ENCODE measurements at regions not wholly inside any gene's neighbourhood (a gene's known extent, or its start where the extent isn't known, plus 50 kb on each side); places are given as distances from the start of the nearest gene placed in this dataset.

GRCh38 chr1:38536089-38536488, 323.5 kb downstream of the RRAGC start:
- DNase-seq: no peak

DNA sequence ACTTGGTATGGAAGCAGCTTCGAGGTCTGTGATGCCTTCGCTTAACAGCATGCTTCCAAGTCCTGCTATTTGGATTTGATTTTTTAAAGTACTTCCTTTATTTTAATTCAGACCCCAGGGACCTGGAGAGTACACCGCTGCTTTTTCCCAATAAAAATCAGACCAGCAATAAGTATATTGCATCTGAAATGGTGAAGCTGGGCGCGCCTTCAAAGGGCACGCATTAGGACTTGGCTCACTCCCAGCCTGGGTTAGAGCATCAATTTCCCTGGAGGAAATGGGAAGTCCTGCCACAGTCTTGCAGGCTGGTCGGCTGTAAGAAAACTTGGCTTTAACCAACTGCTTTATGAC, 325.1 kb downstream of the RRAGC start:
- DNase-seq: no peak

GRCh38 chr1:38533772-38534472, 325.6 kb downstream of the RRAGC start:
- DNase-seq: no peak

- DNase-seq: no peak
These were observed 328.6 kb downstream of the RRAGC start for GRCh38 chr1:38530957-38531356.

GRCh38 chr1:38529946-38530345, 329.6 kb downstream of the RRAGC start:
- DNase-seq: no peak

DNA sequence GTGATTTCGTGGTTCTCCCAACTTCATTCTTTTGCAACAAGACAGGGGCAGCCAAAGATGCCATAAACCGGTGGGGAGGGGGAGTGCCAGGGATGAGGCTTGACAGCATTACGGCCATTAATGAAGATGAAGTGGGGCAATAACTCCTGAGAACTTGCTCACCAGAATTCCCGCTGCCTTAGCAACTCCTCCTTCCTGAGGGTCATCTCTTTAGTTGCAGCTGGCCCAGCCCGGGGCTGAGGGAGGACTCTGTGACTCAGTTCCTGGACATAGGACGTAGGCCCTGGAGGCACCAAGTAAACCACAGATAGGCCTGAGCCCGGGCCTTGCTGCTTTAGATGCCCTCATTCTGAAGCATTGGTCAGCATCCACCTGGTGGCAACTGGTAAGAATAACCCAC, 330.2 kb downstream of the RRAGC start:
- no peak for DNase-seq

DNA sequence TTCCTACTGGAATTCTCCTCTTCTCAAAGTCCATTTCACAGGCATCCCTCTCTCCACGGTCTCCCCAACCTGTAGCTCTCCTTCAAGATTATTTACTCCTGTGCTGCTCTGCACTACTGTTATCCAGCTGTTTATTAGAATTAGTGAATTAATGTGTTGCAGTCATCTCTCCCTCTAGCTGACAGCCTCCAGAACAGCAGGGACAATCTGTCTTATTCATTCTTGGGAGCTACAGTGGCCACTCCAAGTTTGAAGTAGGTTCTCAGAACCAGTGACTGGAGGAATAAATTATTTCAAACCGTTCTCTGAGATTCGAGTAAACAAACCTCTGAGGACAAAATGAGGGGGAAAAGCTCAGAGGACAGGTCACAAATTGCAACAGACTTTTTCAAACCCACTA, 330.9 kb downstream of the RRAGC start:
- no peak for DNase-seq

DNA sequence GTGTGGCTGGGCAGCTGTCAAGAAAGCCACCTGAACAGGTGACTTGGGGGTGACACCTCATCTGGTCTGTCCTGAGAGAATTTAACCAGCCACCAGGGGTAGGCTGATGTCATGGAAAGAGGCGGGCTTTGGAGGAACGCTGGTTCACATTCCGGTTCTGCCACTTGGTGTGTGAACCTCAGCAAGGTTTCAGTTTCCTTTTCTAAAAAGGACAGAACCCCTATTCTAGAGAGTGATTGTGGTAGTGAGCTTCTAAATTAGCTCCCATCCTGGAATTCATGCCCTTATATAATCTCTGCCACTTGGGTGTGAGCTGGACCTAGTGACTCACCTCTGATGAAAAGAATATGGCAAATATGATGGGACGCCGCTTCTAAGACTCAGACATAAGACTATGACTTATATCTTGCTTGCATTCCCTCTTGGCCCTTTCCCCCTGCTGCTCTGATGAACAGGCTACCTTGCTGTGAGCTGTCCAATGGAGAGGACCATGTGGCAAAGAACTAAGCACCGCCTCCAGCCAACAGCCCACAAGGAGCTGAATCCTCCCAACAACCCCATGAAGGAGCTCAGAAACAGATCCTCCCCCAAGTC, 332.1 kb downstream of the RRAGC start:
- peak; percentile 34 for DNase-seq

GRCh38 chr1:38526046-38526445, 333.5 kb downstream of the RRAGC start:
- no peak for DNase-seq

GRCh38 chr1:38525343-38526043, 334.1 kb downstream of the RRAGC start:
- no peak for DNase-seq

GRCh38 chr1:38524025-38524641, 335.4 kb downstream of the RRAGC start:
- no peak for DNase-seq

DNA sequence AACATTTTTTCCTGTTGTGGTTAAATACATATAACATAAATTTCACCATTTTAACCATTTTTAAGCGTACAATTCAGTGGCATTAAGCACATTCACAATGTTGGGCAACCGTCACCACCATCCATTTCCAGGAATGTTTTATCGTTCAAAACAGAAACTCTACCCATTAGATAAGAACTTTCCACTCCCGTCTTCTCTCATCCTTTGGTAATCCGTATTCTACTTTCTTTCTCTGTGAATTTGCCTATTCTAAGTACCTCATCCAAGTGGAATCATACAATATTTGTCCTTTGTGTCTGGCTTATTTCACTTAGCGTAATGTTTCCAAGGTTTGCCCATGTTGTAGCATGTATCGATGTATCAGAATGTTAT, 336.0 kb downstream of the RRAGC start:
- no peak for DNase-seq

- no peak for DNase-seq
These were observed 336.5 kb downstream of the RRAGC start for GRCh38 chr1:38522915-38523567.

DNA sequence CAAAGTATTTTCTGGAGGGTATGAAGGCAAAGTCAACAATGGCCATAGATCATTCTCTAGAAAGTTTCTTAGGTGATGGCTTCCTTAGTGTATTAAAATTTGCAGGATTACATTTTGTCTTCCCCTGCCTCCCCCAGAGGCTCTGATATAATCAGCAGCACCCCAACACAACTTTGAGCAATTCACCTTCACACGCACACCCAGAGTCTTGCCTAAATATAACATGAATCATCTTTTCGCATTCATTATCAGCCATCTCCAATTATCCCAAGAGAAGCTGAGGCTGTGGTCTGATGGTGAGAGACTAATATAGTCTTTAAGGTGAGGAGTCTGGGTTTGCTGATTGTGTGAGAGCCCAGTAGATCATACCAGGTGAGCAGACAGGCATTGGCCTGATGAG, 343.0 kb downstream of the RRAGC start:
- no peak for DNase-seq

GRCh38 chr1:38512789-38513188, 346.8 kb downstream of the RRAGC start:
- no peak for DNase-seq

- DNase-seq: no peak
These were observed 347.4 kb downstream of the RRAGC start for GRCh38 chr1:38512024-38512767.

DNA sequence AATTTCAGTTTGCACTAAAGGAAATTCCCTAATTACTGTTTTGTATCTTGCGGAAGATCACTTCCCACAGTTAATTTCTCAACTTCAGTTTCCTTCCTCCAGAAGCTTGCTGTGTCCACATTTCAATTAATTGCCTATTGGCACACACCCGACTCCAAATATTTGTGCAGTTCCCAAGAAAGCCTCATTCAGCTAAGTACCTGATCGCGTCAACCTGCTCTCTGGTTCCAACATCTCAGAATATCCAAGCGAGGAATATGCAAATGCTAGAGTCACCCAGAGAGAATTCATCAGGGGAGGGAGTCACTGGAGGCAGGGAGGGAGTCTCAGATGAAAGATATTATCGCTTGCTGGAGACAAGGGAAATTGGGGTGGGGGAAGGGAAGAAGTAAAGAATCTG, 351.3 kb downstream of the RRAGC start:
- DNase-seq: no peak

DNA sequence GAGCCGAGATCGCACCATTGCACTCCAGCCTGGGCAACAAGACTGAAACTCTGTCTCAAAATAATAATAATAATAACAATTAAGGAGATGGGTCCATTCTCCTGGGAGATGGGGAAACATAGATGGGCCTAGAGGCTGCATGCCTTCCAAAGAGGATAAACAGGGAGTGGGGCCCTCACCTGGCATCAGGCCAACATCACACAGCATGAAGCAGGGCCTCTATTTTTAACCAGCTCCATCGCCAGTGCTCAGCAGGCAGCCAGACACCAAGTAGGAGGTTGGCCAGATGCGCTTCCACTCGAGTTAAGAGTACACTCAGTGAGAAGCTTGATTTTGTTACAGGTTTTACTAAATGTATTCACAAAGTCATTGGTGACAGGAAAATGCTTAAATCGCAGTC, 352.0 kb downstream of the RRAGC start:
- DNase-seq: no peak

- DNase-seq: no peak
These were observed 353.6 kb downstream of the RRAGC start for GRCh38 chr1:38505944-38506343.

DNA sequence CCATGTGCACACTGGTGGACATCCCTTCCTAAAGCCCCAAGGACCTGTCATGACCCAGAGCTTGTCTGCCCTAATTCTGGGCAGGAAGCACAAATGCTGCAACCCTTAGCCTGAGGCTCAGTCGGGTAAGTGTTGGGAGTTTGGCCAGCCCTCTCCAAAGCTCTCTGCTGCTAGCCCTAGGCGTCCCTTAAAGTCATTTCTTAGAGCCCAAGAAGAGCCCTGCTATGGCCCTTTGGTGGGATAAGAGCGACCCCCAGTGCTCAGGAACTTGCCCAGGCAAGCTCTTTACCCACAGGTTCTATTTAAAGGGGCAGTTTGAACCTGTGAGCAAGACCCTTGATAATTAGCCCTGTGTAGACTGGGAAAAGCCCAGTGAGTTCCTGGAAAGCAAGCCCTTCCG, 356.8 kb downstream of the RRAGC start:
- DNase-seq: no peak

DNA sequence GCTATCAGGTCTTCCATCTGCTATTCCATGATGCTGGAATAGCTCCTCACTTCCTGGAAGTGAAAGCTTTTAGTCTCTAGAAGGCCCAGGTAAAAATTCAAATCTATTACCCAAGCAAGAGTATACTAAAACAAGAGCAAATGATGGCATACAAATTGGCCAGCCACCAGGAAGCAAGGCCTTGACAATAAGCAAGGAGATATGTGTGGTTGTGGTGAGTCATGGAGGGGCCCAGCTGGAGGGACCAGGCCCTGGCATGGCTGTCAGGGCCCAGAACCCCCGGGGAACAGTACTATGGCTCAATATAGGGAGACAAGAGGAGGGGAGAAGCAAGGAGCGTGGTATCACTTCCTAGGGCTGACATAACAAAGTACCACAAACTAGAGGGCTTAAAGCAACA, 358.7 kb downstream of the RRAGC start:
- no peak for DNase-seq

GRCh38 chr1:38500352-38500751, 359.2 kb downstream of the RRAGC start:
- no peak for DNase-seq

GRCh38 chr1:38498686-38499085, 360.9 kb downstream of the RRAGC start:
- DNase-seq: no peak
